GM21576 (cell line): ENCODE measurements at regions not wholly inside any gene's neighbourhood (a gene's known extent, or its start where the extent isn't known, plus 50 kb on each side); places are given as distances from the start of the nearest gene placed in this dataset.

ENCODE experiments used
- ATAC-seq: cut with Tn5 transposase; IDR thresholded peaks from one replicate; pipeline ENCODE4 v1.9.1; 2021; ENCODE audit warnings: mild to moderate bottlenecking, moderate library complexity; ENCODE audit not compliant: unreplicated experiment

- no peak for ATAC-seq
Observed at GRCh38 chr17:77426676-77427386, 286.1 kb downstream of the SEC14L1 start.

- ATAC-seq, result no peak
Observed at GRCh38 chr17:77427391-77427991, 286.7 kb downstream of the SEC14L1 start.

- ATAC-seq, result no peak
Observed at GRCh38 chr17:77428020-77428748, 287.4 kb downstream of the SEC14L1 start.

- no peak for ATAC-seq
Observed at GRCh38 chr17:77428749-77429368, 288.1 kb downstream of the SEC14L1 start.

GRCh38 chr17:77429369-77429968 is 288.7 kb downstream of the SEC14L1 start:
- ATAC-seq, result no peak

GRCh38 chr17:77429969-77430752 is 289.4 kb downstream of the SEC14L1 start:
- ATAC-seq, result no peak

GRCh38 chr17:77432034-77432661 is 291.4 kb downstream of the SEC14L1 start:
- ATAC-seq, result no peak

GRCh38 chr17:77432742-77433141 is 292.0 kb downstream of the SEC14L1 start:
- no peak for ATAC-seq

GRCh38 chr17:77433385-77434135 is 292.8 kb downstream of the SEC14L1 start:
- no peak for ATAC-seq

- no peak for ATAC-seq
Observed at GRCh38 chr17:77434136-77435114, 293.7 kb downstream of the SEC14L1 start.

- no peak for ATAC-seq
Observed at GRCh38 chr17:77435272-77436057, 294.7 kb downstream of the SEC14L1 start.

GRCh38 chr17:77436058-77436442 is 295.3 kb downstream of the SEC14L1 start:
- no peak for ATAC-seq

- ATAC-seq, result no peak
Observed at GRCh38 chr17:77436481-77436880, 295.7 kb downstream of the SEC14L1 start.

GRCh38 chr17:77437017-77437416 is 296.2 kb downstream of the SEC14L1 start:
- ATAC-seq, result no peak

GRCh38 chr17:77437747-77438146 is 297.0 kb downstream of the SEC14L1 start:
- ATAC-seq, result no peak

- no peak for ATAC-seq
Observed at GRCh38 chr17:77438241-77439188, 297.7 kb downstream of the SEC14L1 start.
